GM19328 (cell line): ENCODE measurements at regions not wholly inside any gene's neighbourhood (a gene's known extent, or its start where the extent isn't known, plus 50 kb on each side); places are given as distances from the start of the nearest gene placed in this dataset.
"Not testable (repeated sequence)": the region's sequence is repeated elsewhere in the genome, so short reads cannot be mapped to it uniquely, and the experiment has no call there.

Experiments
- ATAC-seq: cut with Tn5 transposase; IDR thresholded peaks from one replicate; pipeline ENCODE4 v1.9.1; 2021; ENCODE audit warnings: mild to moderate bottlenecking, moderate library complexity; ENCODE audit not compliant: unreplicated experiment

GRCh38 chr12:118536306-118536906 is 160.1 kb downstream of the SUDS3 start:
- no peak for ATAC-seq

GRCh38 chr12:118537481-118537917 is 161.1 kb downstream of the SUDS3 start:
- ATAC-seq, result no peak

- no peak for ATAC-seq
Observed at GRCh38 chr12:118541071-118541470, 164.7 kb downstream of the SUDS3 start.

GRCh38 chr12:118541934-118542333 is 165.6 kb downstream of the SUDS3 start:
- no peak for ATAC-seq

- ATAC-seq, result no peak
Observed at GRCh38 chr12:118543651-118544050, 167.3 kb downstream of the SUDS3 start.

GRCh38 chr12:118544569-118544968 is 168.2 kb downstream of the SUDS3 start:
- no peak for ATAC-seq

- not testable (repeated sequence) for ATAC-seq
Observed at GRCh38 chr12:118547606-118548005, 171.3 kb downstream of the SUDS3 start.

GRCh38 chr12:118548887-118549509 is 172.6 kb downstream of the SUDS3 start:
- ATAC-seq, result no peak

GRCh38 chr12:118549510-118549980 is 173.2 kb downstream of the SUDS3 start:
- no peak for ATAC-seq

- no peak for ATAC-seq
Observed at GRCh38 chr12:118553856-118554504, 177.6 kb downstream of the SUDS3 start.

- no peak for ATAC-seq
Observed at GRCh38 chr12:118558941-118559340, 182.6 kb downstream of the SUDS3 start.

GRCh38 chr12:118560733-118561132 is 184.4 kb downstream of the SUDS3 start:
- no peak for ATAC-seq

GRCh38 chr12:118571730-118572129 is 195.4 kb downstream of the SUDS3 start:
- ATAC-seq, result no peak

- no peak for ATAC-seq
Observed at GRCh38 chr12:118574288-118574687, 197.9 kb downstream of the SUDS3 start.

GRCh38 chr12:118575730-118576129 is 199.4 kb downstream of the SUDS3 start:
- no peak for ATAC-seq

GRCh38 chr12:118581371-118581770 is 205.0 kb downstream of the SUDS3 start:
- no peak for ATAC-seq

- ATAC-seq, result no peak
Observed at GRCh38 chr12:118582863-118583262, 206.5 kb downstream of the SUDS3 start.

- no peak for ATAC-seq
Observed at GRCh38 chr12:118586433-118586832, 210.1 kb downstream of the SUDS3 start.

- ATAC-seq, result no peak
Observed at GRCh38 chr12:118589162-118589561, 212.8 kb downstream of the SUDS3 start.

- ATAC-seq, result no peak
Observed at GRCh38 chr12:118590406-118591150, 214.2 kb downstream of the SUDS3 start.

- no peak for ATAC-seq
Observed at GRCh38 chr12:118603610-118604361, 227.4 kb downstream of the SUDS3 start.
